GM12878 (cell line): ENCODE measurements at regions not wholly inside any gene's neighbourhood (a gene's known extent, or its start where the extent isn't known, plus 50 kb on each side); places are given as distances from the start of the nearest gene placed in this dataset.

Experiments
- CEBPB ChIP-seq, 2 experiments: fragments of 150-350 bp in 1 of 2; IDR thresholded peaks; 2 replicates each; pipeline ENCODE4 v1.6.1; 2012 to 2014; ENCODE audit warnings: low read depth in 2 of 2, low read length in 2 of 2, borderline replicate concordance in 1 of 2, inconsistent platforms in 1 of 2
- ESRRA ChIP-seq: IDR thresholded peaks from 2 replicates; pipeline ENCODE4 v1.6.1; 2012; ENCODE audit warnings: mild to moderate bottlenecking, low read length, improper control_type of control experiment
- ETV6 ChIP-seq, 2 experiments: fragments of 450-650 bp in 1 of 2; IDR thresholded peaks in 1 of 2; conservative IDR thresholded peaks in 1 of 2; 2 replicates each; pipeline ENCODE4 v1.6.1; 2014; ENCODE audit warnings: antibody characterized with exemption in 1 of 2, borderline replicate concordance in 1 of 2, low read depth in 1 of 2, mild to moderate bottlenecking in 1 of 2, moderate library complexity in 1 of 2
- MEF2B ChIP-seq: fragments of 450-650 bp; IDR thresholded peaks from 2 replicates; pipeline ENCODE4 v1.6.1; 2018; ENCODE audit warnings: mild to moderate bottlenecking, moderate library complexity; ENCODE audit not compliant: partially characterized antibody, poor library complexity, severe bottlenecking
- POLR2AphosphoS5 ChIP-seq: IDR thresholded peaks from 2 replicates; pipeline ENCODE4 v1.6.1; 2011; ENCODE audit warnings: mild to moderate bottlenecking, low read length, inconsistent platforms
- ZNF622 ChIP-seq: fragments of 450-650 bp; IDR thresholded peaks from 2 replicates; pipeline ENCODE4 v1.6.1; 2017; ENCODE audit warnings: mild to moderate bottlenecking, inconsistent platforms
- TF ChIP-seq, protein P1 (sequence below), 3 experiments: IDR thresholded peaks in 2 of 3; conservative IDR thresholded peaks in 1 of 3; 2 replicates each; pipeline ENCODE4 v1.5.1; 2011; ENCODE audit warnings: low read depth in 3 of 3, low read length in 3 of 3, mild to moderate bottlenecking in 3 of 3, control low read depth in 2 of 3, moderate library complexity in 2 of 3, inconsistent platforms in 1 of 3, mixed read lengths in 1 of 3; ENCODE audit not compliant: control insufficient read depth in 2 of 3, insufficient read depth in 1 of 3; ENCODE audit errors: extremely low read depth in 1 of 3

- no peak for TF ChIP-seq ESRRA
- no peak for TF ChIP-seq MEF2B
- no peak for TF ChIP-seq ETV6 (conservative IDR thresholded peaks at IDR 0.05 in 1 of 2, IDR thresholded peaks at IDR 0.05 in 1 of 2; ENCODE audit: borderline replicate concordance in 1 of 2, low read depth in 1 of 2)
- TF ChIP-seq, protein P1, sequence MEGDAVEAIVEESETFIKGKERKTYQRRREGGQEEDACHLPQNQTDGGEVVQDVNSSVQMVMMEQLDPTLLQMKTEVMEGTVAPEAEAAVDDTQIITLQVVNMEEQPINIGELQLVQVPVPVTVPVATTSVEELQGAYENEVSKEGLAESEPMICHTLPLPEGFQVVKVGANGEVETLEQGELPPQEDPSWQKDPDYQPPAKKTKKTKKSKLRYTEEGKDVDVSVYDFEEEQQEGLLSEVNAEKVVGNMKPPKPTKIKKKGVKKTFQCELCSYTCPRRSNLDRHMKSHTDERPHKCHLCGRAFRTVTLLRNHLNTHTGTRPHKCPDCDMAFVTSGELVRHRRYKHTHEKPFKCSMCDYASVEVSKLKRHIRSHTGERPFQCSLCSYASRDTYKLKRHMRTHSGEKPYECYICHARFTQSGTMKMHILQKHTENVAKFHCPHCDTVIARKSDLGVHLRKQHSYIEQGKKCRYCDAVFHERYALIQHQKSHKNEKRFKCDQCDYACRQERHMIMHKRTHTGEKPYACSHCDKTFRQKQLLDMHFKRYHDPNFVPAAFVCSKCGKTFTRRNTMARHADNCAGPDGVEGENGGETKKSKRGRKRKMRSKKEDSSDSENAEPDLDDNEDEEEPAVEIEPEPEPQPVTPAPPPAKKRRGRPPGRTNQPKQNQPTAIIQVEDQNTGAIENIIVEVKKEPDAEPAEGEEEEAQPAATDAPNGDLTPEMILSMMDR (IDR thresholded peaks at IDR 0.05 in 2 of 3, conservative IDR thresholded peaks at IDR 0.05 in 1 of 3; ENCODE audit: control insufficient read depth in 2 of 3, extremely low read depth in 1 of 3, insufficient read depth in 1 of 3, low read depth in 3 of 3, low read length in 3 of 3): no peak
- TF ChIP-seq POLR2AphosphoS5: no peak
- no peak for TF ChIP-seq ZNF622
- no peak for TF ChIP-seq CEBPB (IDR thresholded peaks at IDR 0.05; ENCODE audit: borderline replicate concordance in 1 of 2, low read depth in 2 of 2, low read length in 2 of 2)
Observed at GRCh38 chr3:130572769-130573168, 55.8 kb downstream of the COL6A6 start.
